ENCODE measurements at regions not wholly inside any gene's neighbourhood (a gene's known extent, or its start where the extent isn't known, plus 50 kb on each side); places are given as distances from the start of the nearest gene placed in this dataset.
A peak's percentile ranks its signal among the peaks of the same experiment; 100 is the strongest.

- Histone ChIP-seq H3K4me3 (no peak overlapping the region), H3K4me1 (no peaks in the 10 kb centered on the region), H3K27ac (no peak overlapping the region), H3K4me2 (no peak overlapping the region), H3K9me3 (no peaks in the 10 kb centered on the region)
- FAIRE-seq: no peak
- under 1% methylated on average over 4 of the region's 4 CpGs for WGBS (ENCODE audit: missing lambda C conversion rate)
- ChIA-PET POLR2A (no interaction called here), CTCF (no interaction called here)
- ATAC-seq: no peak; a peak in 1 of 6 replicates
- TF ChIP-seq CHD2 (IDR thresholded peaks at IDR 0.05; ENCODE audit: low read length, partially characterized antibody) (no peak), ELK1 (IDR thresholded peaks at IDR 0.05; ENCODE audit: low read depth, low read length) (no peak)
- DNase-seq (ENCODE audit: low read depth in 1 of 2, low spot score in 1 of 2): no peak
Observed at GRCh38 chr12:24649634-24650033, 299.3 kb downstream of the BCAT1 start.

GRCh38 chr12:24649209-24649608, 299.7 kb downstream of the BCAT1 start:
- peak; percentile 15; the same call in 1 of the 2 replicates for TF ChIP-seq REST (IDR thresholded peaks at IDR 0.05)
- TF ChIP-seq HOXB13 (CRISPR knock-in tag; IDR thresholded peaks at IDR 0.05; ENCODE audit: low read depth): no peak

GRCh38 chr12:24645254-24645653, 303.6 kb downstream of the BCAT1 start:
- TF ChIP-seq TP53 (CRISPR knock-in tag; IDR thresholded peaks at IDR 0.05): no peak
- no peak for TF ChIP-seq CBX2 (IDR thresholded peaks at IDR 0.05; ENCODE audit: borderline replicate concordance, low read depth)
- no peak for TF ChIP-seq HDAC2 (IDR thresholded peaks at IDR 0.05)
- no peak for TF ChIP-seq KDM5A (IDR thresholded peaks at IDR 0.05)
- no peak for TF ChIP-seq PBX3 (IDR thresholded peaks at IDR 0.05)
- no peak for TF ChIP-seq POLR2AphosphoS2 (conservative IDR thresholded peaks at IDR 0.05; ENCODE audit: low read length)
- no peak for TF ChIP-seq FOXS1 (CRISPR knock-in tag; IDR thresholded peaks at IDR 0.05)
- TF ChIP-seq MAFK (IDR thresholded peaks at IDR 0.05; ENCODE audit: partially characterized antibody): no peak
- TF ChIP-seq BHLHE40 (IDR thresholded peaks at IDR 0.05; ENCODE audit: low read depth, low read length): no peak
- no peak for TF ChIP-seq ZFP36 (IDR thresholded peaks at IDR 0.05; ENCODE audit: borderline replicate concordance, partially characterized antibody)
- no peak for TF ChIP-seq USF2 (IDR thresholded peaks at IDR 0.05)
- TF ChIP-seq ZC3H11A (IDR thresholded peaks at IDR 0.05): no peak
- no peak for TF ChIP-seq RCOR1 (IDR thresholded peaks at IDR 0.05; ENCODE audit: low read depth, low read length)
- no peak for TF ChIP-seq ESRRA (IDR thresholded peaks at IDR 0.05; ENCODE audit: borderline replicate concordance, low read length)
- no peak for TF ChIP-seq TFCP2L1 (CRISPR knock-in tag; IDR thresholded peaks at IDR 0.05)
- TF ChIP-seq GATA3 (IDR thresholded peaks at IDR 0.05; ENCODE audit: borderline replicate concordance): no peak
- no peak for TF ChIP-seq CHD2 (IDR thresholded peaks at IDR 0.05; ENCODE audit: low read length, partially characterized antibody)
- no peaks in the 10 kb centered on the region for H3K9me3 ChIP-seq
- no peak overlapping the region for H3K27ac ChIP-seq
- ChIA-PET CTCF (no interaction called here), POLR2A (no interaction called here)
- FAIRE-seq: no peak
- no peaks in the 10 kb centered on the region for H3K4me1 ChIP-seq
- WGBS (ENCODE audit: missing lambda C conversion rate): 0% methylated on average over 1 of the region's 1 CpG
- no peak for DNase-seq (ENCODE audit: low read depth in 1 of 2, low spot score in 1 of 2)
- no peak for ATAC-seq
- H3K4me2 ChIP-seq: no peak overlapping the region
- no peak overlapping the region for H3K4me3 ChIP-seq

More at GRCh38 chr12:24649209-24649608, 299.7 kb downstream of the BCAT1 start:
- Histone ChIP-seq H3K9me3 (no peaks in the 10 kb centered on the region), H3K27ac (no peak overlapping the region), H3K4me2 (no peak overlapping the region), H3K4me1 (no peaks in the 10 kb centered on the region), H3K4me3 (no peak overlapping the region)
- FAIRE-seq: no peak
- ChIA-PET CTCF (no interaction called here), POLR2A (no interaction called here)
- 7% methylated on average over 3 of the region's 3 CpGs for WGBS (ENCODE audit: missing lambda C conversion rate)
- ATAC-seq: no peak
- DNase-seq (ENCODE audit: low read depth in 1 of 2, low spot score in 1 of 2): no peak
